ELF-1 (cell line): ENCODE measurements at regions not wholly inside any gene's neighbourhood (a gene's known extent, or its start where the extent isn't known, plus 50 kb on each side); places are given as distances from the start of the nearest gene placed in this dataset.
A peak's percentile ranks its signal among the peaks of the same experiment; 100 is the strongest.

ENCODE experiments used
- DNase-seq: peaks from one replicate; pipeline ENCODE4 v3.0.0-alpha.2; 2016; ENCODE audit warnings: low read depth, low spot score

DNA sequence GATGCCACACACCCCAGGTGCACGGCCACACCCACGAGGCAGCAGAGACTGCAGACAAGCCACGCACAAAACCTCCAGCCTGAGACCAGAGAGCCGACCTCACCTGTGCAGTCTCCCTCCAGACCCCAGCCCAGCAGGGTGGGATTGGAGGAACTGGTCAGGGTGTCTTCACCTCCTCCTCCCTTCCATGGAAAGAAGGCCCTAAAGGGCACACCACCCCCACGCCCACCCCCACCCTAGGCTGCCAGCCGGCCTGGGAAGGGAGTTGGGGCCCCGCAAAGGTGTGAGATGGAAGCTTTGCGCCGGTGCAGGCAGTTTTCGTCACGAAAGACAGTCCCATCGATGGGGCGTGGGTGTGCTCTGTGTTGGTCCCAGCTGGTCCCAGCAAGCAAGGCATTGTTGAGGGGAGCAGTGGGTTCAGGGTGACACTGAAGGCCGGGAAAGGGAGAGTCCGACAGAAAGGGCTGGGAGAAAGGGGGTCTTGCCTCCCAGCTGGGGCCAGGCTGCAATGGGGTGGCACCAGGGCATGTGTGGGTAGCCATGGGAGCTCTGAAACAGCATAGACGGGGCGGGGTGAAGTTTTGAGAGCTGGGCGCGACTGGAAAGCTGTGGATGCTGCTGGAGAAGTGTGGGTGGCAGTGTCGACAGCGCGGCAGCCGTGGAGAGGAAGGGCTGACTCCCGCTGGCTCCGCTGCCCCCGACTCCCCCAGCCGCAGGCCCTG lies 349.2 kb downstream of the GLRX3 start:
- no peak for DNase-seq

DNA sequence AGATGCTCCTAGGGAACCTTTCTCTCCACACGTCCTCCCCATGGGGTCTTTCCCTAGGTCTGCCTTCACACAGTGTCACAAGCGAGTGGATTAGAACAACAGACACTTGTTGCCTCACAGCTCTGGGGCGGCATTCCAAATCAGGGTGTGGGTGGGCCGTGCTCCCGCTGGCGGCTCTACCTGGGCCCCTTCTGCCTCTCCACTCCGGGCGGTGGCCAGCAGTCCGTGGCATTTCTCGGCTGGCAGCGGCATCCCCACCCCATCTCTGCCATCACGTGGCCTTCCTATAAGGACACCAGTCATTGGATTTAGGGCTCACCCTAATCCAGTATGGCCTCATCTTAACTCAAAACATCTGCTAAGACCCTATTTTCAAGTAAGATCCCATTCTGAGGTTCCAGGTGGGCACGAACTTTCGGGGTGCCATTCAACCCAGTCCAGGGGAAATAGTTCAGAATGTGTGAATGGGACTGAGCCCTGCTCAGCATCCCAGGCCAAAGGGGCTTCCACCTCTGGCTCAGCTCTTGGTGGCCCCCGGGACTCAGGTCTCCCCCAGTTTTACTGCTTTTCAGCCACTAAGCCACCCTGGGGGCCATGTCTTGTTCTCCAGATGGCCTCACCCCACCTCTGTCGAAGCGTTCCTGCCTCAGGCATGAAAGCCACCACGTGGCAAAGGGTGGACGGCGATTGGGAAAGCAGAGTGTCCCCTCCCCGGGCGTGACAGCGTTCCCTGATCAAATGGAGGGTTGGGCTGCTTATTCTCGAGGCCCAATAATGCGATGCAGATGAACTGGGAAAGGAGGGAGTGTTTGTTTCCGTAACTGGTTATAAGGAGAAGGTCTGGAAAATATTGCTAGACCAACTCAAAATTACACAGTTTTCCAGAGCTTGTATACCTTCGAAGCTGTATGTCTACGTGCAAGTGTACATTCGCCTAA lies 350.0 kb downstream of the GLRX3 start:
- no peak for DNase-seq

DNA sequence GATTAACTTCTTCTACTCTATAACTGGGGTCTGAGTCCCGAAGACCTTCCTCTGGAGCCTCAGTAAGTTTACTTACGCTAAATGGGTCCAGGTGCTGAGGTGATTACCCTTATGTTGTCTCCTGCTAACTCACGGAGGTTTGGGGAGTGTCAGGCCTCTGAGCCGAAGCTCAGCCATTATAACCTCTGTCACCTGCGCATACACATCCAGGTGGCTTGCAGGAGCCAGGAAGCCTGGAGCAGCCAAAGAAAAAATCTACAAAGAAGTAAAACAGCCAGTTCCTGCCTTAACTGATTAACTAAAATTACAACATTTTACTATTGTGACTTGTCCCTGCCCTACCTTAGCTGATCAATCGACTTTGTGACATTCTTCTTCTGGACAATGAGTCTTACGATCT lies 350.7 kb downstream of the GLRX3 start:
- no peak for DNase-seq

DNA sequence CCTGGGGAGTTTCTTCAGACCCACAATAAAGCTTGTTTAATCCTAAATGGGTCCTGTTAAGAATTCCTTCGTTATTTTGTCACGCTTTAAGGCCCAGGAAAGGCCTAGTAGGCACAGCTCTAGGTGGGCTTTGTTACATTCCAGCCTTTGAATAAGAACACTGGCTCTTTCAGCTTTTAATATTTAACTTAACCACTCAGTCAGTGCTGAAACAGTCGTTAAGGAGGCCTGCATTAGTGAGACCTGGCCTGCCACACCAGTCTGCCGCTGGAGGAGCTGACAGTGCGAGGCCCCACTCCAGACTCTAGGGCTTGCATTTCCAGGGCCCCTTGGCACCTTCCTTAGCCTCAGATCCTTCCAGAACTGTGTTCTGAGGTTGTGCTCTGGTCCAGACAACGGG lies 351.4 kb downstream of the GLRX3 start:
- peak; percentile 28 for DNase-seq

DNA sequence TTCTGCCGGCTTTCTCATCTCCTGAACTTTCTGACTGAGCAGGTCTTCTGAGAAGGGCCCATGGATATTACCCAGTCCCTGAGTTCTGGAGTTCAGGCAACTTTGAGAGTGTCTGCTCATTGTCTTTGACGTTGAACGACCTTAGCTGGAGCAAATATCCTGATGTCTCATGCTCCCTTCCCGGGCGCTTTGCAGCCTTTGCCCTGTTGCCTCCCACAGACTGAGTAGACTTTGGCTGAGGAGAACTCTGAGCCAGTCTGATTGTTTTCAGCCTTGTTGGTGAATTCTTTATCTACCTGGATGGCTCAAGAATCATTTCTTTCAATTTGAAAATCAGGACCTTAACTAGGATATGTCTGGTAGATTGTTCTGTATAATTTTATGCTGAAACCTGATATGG lies 353.7 kb downstream of the GLRX3 start:
- DNase-seq: no peak

DNA sequence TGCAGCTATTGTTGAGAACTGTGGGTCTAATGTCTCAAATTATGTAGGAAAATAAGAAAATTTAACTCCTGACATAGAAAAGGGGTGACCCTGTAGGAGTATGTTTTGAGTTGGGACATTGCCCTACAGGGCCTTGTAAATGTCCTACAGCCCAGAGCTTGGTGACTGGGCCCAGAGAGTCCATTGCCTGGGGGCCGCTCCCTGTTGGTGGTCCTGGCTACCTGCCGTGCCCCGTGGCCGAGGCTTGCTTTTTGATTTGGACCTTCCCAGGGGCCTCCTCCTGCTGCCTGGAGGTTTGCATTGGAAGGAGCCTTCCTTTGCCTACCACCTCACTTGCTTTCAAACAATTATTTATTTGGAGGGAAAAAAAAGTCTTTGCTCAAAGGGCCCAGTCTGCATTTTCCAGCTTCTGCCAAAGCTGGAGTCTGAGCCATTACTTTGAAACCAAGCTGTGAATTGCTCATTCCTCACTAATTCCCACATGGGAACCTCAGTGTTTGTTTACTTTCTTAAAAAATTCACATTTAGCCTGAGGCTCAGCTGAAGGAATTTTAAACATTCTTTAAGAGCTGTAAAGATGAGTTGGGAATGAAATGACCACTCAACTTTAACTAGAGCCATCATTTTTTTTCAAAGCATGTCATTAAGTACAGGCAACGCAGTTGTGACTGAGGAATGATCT lies 355.0 kb downstream of the GLRX3 start:
- peak; percentile 82 for DNase-seq

DNA sequence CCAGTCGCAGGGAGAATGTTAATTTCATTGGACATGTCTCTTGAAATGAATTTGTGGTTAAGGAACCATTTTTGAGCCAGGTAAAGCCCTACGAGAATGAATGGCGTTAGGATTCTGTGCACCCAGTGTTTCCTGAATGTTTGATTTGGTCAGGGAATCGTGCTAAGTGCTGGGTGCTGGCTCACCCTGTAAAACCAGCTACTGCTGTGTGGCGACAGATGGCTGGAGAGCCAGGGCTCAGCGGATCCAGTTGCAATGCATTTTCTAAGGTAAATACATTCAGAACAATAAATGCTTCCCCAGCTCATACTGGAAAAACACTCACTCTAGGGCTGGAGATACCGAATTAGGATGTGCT lies 355.5 kb downstream of the GLRX3 start:
- peak; percentile 50 for DNase-seq

DNA sequence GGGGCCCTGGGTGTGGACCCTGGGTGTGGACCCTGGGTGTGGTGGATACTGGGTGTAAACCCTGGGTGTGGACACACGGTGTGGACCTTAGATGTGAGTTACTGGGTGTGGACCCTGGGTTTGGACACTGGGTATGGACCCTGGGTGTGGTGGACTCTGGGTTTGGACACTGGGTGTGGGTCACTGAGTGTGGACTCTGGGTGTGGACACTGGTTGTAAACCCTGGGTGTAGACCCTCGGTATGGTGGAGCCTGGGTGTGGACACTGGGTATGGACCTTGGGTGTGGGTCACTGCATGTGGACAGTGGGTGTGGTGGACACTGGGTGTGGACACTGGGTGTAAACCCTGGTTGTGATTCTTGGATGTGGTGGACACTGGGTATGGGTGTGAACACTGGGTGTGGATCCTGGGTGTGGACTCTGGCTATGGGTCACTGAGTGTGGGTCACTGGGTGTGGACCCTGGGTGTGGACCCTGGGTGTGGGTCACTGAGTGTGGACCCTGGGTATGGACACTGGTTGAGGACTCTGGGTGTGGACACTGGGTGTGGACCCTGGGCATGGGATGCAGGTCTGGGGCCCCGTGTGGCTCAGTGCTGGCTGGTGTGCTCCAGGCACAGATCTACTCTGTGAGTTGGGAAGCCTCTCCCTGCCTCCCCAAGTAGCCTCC lies 356.2 kb downstream of the GLRX3 start:
- DNase-seq: no peak

DNA sequence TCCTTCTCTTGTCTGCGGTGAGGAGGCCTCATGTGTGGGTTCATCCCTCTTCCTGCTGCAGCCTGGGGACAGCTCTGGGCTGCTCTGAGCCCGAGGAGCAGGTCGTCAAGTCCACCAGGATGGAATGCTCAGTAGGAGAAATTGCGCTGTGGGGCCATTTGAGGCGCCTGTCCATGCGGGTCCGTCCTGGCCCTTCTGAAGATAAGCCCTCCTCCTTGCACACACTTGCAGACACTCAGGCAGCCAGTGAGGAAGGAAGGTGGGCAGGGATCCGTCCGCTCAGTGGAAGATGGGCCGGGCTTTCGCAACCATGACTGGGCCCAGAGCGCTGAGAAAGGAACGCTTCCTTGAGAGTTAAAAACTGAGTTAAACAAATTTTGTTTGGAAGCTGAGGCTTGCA lies 356.8 kb downstream of the GLRX3 start:
- no peak for DNase-seq

DNA sequence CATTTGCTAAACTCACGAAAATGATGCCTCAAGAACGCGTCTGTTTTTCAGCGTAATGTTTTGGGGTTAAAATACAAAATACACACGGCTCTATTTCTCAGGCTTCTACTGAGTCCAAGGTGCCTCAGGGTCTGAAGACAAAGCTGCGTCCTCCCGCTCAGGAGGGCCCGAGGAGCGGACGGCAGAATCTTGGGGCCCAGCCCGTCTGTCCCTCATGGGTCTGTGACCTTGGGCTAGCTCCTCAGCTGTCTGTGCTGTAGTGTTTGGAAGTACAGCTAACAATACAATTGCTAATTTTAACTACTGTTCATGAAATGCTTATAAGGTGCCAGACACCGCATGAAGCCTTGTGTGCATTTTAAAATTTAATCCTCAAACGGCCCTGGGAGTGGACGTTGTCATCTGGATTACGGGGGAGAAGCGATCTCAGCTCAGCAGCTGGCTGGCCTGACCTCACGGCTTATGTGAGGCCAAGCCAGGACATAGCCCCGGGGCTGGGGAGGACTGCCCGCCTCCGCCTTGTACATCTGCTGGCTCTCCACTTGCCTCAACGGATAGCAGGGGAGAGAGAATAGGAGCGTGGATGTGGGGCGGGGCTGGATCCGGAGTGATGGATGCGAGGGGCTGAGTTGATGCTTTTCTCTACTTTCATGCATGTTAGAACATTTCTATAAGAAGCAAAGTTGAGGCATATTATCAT lies 357.4 kb downstream of the GLRX3 start:
- DNase-seq: peak; percentile 81

DNA sequence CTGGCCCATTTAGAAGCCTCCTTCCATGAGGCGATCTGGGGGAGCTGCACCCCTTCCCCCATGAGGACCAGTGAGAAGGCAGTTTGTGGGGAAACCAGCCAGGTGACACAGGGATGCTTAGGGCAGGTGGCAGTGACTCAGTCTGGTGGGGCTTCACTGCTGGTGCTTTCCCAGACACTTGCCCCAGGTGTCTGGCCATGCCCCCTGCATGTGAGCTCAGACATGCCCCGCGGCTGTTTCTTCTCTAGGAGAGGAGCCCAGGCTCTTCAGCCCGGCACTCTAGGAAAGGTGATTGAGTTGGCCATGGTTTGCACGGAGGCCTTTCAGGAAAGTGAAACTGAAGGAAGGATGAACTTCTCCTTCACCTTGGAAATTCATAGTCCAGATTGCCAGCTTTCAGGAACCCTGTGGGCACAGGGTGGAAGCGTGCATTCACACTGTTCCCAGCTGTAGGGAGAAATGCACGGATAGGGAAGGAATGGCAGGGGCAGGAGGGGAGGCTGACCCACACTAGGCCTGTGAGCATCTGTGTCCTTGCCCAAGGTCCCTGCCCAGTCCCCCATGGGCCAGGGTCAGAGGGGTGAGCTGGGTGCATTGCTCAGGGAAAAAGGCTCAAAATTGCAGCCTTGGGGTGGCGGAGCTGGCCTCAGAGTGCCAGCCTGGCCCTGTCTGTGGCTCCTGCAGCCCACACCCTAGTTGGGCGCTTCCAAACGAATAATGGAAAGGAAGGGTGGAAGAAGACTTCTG lies 359.1 kb downstream of the GLRX3 start:
- peak; percentile 30 for DNase-seq

DNA sequence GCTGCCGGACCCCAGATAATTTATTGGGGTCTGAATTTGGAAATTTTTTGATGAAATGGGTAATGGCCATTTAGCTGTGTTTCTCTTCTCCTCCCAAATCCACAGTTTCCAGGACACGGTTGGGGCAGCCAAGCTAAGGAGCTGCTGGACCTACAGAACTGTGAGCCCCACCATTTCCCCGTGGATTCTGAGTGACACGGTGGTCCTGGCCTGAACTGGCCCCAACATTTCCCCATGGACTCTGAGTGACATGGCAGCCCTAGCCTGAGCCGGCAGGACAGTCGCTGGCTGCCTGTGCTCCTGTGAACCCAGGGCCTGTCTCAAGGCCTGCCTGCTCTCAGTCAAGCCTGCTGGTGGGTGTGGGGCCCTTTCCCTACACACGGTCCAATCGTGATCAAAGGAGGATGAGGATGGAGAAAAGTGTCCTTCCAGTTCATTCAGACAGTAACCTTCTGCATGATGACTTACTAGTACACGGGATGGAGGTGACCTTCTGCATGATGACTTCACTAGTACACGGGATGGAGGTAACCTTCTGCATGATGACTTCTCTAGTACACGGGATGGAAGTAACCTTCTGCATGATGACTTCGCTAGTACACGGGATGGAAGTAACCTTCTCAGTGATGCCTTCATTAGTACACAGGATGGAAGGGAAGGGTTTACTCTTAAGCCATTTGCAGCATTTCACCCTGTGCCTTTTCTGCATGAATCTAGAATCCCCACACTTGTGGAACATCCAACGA lies 359.9 kb downstream of the GLRX3 start:
- no peak for DNase-seq

DNA sequence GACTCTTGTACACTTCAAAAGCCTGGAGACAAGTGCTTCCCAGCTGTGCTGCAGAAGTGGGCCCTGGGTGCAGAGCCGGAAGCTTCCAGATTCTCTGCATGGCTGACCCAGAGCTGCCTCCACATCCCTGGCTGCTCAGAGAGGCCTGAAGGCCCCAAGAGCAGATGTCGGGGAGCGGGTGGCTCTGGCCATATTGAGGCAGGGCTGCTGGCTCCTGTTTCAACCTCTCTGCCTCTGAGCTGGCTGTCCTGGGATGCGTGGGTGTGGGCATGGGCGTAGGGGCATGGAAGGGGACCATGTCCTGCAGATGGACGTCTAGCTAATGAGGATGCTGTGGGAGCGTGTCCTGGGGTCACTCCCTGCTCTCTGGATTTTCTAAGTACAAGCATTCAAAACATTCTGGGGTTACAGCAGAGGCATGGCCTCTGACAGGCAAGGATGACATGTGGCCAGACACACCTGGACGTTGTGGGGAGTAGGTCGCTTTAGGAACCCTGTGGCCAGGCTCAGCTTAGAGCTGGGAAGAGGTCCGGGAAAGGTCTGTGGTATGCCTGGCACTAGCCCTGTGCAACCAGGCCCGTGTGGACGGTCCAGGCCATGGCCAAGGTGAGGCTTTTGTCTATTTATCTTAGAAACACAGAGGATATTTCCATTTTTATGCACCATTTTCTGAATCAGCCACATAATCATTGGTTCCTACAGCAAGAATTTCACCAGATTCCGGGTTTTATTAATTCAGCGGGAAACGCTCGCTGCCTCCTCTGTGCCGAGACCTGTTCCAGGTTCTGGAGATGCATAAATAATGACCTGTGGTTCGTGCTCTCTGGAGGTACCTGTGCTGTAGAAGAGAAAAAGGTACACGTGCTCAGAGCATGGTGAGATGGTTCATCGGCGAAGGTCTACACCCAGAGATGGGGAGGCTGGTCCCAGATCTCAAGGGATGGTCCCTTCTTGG lies 361.1 kb downstream of the GLRX3 start:
- DNase-seq: no peak

DNA sequence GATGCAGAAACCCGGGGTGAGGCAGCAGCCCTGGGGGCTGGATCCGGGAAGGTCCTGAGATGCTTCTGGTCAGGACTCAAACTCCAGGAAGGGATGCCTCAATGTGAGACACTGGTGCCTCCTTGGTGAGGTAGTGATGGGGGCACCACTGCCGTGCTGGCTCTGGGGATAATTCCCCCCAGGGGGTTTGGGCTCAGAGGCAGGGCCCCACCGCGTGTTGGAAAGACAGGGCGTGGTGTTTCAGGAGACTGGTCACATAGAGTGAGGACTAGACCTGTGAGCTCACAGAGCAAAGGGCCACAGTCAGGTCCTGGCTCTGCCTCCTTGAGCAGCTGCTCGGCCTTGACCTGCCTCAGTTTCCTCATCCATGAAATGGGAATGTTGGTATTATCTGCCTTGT lies 361.9 kb downstream of the GLRX3 start:
- DNase-seq: no peak

DNA sequence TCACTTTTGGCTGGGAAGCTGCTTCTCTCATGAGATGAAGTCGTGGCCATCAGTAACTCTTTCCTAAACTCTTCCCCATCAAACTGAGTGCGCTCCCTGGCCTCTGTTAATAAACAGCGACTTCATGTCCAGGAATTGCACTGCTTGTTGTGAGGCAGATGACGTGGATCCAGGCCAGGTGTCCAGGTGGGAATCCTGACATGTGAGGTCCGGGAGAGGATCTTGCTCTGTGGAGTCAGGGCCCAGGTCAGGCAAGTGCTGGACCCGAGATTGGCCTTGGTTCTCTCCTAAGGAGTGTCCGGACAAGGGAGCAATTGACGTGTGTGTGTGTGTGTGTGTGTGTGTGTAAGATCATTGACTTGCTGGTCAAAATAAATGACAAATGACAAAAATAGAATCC lies 362.7 kb downstream of the GLRX3 start:
- no peak for DNase-seq

DNA sequence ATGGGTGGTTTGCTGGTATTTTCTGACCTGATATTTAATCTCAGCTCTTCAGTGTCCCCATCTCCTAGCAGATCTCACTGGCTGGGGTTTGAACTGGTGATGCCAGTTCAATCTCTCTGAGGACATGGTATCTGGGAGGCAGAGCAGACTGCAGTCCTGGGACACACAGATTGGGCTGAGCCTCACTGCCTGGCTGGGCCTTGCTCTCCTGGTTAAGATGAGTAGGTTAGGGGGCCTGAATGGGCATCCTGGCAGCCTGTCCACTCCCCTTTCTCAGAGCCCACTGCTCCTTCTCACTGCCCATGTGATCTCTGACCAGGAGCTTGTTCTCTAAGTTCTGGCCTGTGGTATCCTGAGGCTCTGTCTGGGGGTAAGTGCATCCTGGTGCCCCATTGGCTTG lies 363.4 kb downstream of the GLRX3 start:
- no peak for DNase-seq

DNA sequence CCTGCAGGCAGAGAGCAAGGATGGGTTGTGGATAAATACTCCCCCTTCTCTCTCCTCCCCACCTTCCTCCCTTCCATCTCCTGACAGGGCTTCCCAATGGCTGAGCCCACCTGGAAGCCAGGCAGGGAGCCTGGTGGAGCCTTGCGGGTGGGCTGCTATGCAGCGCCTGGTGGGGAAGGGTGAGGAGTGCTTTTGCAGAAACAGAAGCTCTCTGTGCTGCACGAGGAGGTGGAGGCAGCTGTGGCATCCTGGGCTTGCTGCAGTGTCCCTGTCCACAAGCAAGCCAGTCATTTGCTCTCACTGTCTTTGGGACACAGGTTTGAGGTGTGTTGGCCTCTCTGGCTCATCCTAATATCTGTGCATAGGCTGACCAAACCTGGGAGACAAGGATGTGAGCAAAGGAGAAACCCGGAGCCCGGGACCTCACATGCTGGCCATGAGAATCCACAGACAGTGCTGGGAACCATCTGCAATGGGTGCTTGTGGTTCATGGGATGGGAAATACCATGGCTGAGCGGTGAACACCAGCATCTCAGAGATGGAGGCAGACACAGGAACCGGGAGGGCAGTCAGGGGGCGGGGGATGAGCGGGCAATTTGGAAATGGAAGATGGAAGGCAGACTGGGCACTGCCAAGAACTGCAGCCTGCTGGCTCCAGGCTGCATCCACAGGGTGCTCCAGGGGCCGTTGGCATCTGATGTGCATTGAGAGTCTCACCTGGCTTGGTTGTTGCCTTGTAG lies 364.2 kb downstream of the GLRX3 start:
- no peak for DNase-seq

DNA sequence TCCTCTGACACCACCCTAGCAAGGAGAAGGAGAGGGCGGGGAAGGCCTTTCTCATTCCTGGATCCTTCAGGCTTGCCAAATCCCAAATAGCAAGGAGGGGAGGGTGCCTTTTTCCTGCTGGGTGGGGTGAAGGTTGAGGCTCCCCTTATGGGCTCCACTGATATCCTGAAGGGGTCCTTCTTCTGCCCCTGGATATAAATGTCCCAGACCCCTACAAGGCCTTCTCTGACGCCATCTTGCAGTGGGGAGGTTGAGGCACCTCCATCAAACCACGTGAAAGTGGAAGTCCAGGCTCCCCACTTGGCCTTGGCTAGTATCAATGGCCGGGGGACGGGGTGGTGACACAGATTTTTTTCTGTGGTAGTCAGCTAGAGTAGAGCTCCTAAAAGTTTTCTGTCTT lies 371.3 kb downstream of the GLRX3 start:
- no peak for DNase-seq
